HG02798 (cell line): ENCODE measurements at regions not wholly inside any gene's neighbourhood (a gene's known extent, or its start where the extent isn't known, plus 50 kb on each side); places are given as distances from the start of the nearest gene placed in this dataset.

Experiments
- ATAC-seq: cut with Tn5 transposase; IDR thresholded peaks from one replicate; pipeline ENCODE4 v1.9.1; 2021; ENCODE audit warnings: mild to moderate bottlenecking; ENCODE audit not compliant: unreplicated experiment, poor library complexity

DNA sequence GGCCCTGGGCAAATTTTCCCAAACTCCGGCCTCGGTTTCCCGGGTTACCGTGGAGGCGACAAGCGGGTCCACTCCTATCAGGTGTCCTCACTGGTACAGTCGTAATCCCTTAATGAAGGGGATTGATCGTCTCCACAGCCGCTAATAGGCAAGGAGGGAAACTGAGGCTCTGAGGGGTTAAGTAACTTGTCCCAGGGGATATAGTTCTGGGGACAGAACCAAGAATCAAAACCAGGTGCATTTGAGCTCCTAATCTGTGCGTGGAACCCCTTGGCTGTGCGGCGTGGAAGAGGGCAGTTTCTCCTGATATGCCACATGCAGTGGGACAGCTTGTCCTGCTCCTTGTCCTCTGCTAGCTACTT, 157.2 kb downstream of the CYRIA start:
- ATAC-seq: no peak

DNA sequence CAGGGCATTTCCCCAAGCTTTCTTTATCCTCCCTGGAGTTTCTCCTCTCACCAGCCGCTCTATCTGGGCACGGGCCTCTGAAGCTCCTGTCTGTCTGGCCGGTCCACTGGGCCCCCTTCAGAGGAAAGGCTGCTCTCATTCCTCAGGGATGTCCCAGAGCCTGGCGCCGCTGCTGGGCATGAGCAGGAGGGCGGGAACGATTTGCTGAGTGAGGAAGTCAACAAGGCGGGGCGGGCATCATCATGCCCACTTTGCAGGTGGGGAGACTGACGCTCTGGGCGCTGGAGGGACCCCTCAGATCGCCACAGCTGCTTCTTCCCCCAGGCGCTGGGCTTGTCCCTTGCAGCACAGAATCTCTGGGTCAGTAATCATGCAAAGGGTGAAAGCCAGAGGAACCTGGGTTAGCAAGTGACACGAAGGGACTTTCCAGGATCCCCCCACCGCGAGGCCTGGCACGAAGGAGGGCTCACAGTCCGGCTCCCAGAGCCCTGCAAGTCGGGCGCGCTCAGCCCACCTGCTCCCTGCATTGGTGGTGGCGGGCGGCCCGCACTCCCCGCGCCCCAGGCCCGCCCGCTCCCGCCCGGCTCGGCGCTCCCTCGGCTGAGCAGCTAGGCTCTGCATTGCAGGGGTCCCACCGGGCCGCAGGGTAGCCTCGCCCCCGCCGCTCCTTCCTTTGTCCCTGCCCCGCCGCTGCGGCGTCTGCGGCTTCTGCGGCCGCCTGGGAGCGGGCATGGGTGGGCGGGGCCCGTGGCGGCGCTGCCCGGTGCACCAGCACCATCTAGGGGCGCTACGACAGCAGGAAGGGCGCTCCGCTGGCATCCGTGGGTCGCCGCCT, 157.8 kb downstream of the CYRIA start:
- ATAC-seq: no peak

DNA sequence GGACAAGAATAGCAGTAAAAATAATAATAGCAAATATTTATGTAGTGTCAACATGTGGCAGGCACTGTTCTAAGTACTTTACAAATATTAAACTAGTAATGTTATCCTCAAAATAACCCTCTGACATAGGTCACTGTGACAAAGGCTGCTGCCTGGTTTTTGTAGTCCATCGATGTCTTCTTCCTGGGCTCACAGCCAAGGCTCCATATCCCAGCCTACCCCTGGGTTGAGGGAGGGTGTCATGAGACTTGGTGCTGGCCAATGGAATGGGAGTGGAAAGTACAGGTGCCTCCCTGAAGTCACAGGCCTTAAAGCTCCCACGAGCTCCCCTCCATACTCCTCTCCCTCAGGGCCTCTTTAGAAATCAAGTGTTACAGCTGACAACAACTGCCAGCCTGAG, 159.3 kb downstream of the CYRIA start:
- no peak for ATAC-seq

DNA sequence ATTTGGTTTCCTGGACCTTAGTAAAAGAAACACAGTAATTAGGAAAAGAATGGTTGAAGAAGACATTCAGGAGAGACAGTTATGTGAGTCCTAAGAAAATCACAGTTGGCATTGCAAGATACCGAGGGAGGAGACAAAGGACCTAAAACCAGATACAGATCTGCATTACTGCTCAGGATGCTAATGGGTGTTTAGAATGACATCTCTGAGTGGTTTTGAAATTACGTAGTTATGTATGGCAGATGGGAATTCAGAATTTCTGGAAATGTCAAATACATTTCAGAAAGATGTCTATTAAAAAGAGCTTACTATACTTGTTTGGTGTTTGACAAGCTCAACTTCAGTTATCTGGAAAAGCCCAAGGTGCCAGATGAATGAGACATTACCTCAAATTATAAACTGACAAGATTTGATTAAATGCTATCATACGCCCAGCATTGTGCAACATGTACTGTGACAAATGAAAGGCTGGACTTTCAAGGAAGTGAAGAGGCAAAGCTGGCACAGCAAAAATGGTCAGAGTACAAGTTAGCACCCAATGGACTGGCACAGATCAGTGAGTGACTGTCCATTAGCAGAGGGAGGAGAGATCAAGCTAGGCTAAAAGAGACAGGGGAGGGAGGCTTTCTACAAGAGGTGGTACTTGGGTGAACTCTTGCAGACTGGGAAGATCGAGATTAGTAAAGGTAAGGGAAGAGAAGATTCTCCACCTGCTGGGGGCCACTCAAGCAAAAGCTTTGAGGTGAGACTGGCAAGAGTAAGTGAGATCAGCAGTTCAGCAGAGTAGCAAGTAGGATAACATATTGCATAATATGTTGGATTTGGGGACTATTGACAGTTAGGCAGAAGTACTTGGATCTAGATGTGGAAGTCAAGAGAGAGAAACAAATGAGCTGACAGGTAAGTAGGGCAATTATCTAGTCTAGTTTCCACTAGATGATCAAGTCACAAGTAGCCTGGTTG, 168.9 kb downstream of the CYRIA start:
- ATAC-seq: no peak

DNA sequence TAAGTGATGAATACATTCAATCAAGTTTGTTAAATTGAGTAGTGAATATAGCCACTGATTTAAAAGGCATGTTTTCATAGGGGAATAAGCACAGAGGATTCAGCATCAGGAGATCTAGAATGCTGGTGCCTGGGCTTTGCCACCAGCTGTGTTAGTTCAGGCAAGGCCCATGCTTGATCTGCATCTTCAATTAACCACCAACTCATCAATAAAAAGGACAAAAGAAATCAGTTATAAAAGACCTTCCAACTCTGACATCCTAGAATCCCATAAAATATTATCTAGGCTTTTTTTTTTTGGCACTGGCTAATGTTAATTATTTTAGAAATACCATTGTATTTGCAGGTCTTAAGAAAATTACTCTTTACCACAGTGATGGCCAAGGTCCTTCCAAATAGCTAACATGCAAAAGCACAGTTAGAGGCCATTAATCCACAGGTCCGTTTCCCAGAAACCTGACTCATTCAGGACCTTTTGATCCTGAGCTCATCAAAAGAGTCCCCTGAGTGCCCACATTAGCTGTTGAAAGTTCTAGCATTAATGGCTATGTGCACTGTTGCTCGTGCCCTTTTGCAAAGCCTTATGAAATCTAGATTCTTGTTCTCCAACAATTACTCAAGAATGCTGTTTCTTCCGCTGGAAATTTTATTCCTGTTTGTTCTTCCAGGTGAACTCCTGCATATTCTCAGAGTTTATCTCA, 170.0 kb downstream of the CYRIA start:
- no peak for ATAC-seq

DNA sequence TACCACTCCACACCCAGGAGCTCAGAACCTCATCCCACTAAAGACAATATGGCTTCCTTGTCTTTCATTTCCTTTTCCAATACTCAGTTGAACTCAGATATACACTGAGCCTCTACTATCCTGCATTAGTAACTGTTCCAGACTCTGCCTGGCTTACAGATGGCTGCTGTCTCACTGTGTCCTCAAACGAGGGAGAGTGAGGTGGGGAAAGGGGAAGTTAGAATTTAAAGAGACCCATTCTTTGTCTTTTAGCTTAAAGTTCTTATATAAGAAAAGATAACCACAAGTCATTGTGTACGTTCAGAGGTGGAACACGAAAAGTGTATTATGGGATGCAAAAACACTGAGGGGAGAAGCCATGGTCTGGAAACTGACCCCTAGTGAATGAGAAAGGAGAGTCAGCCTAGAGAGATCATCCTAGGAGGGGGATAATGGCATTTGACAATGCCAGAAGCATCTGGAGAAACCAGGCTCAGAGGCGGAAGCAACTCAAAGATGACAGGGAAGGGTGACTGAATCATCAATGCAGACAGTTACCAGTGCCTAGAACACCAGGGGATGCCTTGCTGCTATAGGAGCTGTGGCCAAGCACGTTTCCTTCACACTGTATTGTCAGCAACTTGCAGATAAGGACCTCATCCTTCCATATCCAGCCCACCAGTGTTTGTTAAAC, 170.7 kb downstream of the CYRIA start:
- no peak for ATAC-seq

DNA sequence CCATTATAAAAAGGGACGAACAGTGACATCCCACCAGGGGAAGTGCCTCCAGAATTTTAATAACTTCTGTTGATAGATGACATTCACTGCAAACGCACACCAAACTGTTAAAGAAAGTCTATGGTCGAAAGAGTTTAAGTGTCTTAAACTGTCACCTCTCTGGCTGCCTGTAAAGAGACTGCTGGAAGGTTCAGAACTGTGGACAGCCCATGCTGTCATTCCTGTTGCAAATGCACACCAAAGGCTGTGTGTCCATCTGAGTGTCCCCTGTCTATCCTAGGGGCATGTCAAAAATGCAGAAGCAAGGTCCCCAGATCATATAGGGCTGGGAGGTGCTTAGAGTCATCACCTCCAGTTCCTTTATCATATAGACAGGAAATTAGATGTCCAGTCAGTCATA, 171.8 kb downstream of the CYRIA start:
- no peak for ATAC-seq

DNA sequence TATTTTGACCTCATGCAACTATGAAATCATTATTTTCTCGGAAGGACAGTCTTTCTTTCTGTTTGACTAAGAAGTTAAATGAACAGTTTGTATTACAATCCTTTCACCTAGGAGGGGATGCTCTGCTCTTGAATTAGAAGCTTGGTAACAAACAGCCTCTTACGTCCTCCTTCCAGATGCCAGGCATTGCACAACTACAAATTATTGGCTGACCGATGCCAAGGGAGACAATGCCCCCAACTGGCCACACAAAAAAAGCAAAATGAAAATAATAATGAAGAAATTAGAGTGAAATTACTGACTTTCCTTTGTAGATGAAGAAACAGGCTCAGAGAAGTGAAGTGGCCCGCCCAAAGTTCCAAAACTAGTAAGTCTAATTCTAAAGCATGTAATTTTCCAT, 177.9 kb downstream of the CYRIA start:
- ATAC-seq: no peak

DNA sequence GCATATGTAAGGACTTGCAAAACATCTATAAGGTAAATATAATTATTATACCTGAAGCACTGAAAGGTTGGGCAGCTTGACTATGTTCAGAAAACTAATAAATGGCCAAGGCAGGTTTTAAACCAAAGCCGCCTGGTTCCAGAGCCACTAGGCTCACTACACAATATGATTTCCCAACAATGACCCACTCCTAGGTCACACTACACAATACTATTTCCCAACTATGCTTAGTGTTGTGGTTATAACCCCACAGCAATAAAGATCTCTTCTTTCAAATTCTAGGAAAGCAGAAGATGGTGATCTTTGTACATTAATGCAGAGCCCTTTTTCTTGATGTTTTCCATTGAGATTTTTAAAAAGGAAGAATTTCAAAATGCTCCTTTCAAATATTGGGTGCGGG, 180.4 kb downstream of the CYRIA start:
- no peak for ATAC-seq

DNA sequence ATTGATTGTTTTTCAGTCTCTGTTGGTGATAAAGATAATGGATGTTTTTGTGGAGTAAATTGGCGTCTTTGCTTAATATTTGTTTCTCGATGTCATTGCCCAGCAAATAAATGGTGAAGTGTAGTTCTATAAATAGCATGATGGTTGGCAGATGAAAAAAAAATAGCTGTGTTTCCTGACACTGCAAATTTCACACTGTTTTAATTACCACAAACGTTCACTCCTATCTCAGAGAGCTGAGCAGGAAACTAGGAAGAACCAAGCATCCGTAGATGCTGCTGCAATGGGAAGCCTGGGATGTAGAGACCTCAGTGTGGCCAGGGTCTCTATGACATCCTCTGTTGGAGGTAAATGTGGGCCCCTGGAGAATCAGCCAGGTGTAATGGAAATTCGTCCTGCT, 183.2 kb downstream of the CYRIA start:
- no peak for ATAC-seq

DNA sequence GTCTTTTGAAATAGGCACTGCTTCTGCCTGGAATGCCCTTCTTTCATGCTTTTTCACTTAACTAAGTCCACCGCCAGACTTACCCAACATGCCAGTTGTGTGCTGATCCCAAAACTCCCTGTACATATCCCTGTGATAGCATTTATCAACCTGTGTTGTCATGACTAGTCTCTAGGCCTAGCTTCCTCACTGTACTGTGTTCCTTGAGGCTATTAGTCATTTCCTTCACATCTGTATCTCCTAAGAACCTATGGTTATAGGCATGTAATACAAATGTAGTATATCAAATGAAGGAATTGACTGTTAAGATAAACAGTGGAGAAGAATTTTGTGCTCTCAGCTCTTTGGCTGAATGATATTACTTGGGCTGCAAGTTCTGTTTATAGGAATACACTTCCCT, 184.3 kb downstream of the CYRIA start:
- ATAC-seq: no peak

DNA sequence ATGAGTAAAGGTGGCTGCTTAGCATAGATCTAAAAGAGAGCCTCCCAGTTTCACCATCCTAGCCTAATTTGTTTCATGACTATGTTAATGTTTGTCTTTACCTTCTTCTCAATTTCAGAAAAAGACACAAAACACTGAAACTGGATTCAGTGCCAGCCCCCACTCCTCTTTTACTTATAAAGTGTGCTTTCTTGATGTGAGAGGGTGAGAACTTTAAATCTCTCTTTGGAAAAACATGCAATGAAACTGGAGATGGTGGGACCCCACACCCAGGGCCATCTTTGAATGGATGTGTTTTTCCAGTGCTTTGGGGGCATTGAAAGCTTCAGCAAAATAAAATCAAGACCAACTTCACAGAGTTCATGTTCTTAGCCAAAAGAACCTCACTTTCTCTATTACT, 185.9 kb downstream of the CYRIA start:
- no peak for ATAC-seq

DNA sequence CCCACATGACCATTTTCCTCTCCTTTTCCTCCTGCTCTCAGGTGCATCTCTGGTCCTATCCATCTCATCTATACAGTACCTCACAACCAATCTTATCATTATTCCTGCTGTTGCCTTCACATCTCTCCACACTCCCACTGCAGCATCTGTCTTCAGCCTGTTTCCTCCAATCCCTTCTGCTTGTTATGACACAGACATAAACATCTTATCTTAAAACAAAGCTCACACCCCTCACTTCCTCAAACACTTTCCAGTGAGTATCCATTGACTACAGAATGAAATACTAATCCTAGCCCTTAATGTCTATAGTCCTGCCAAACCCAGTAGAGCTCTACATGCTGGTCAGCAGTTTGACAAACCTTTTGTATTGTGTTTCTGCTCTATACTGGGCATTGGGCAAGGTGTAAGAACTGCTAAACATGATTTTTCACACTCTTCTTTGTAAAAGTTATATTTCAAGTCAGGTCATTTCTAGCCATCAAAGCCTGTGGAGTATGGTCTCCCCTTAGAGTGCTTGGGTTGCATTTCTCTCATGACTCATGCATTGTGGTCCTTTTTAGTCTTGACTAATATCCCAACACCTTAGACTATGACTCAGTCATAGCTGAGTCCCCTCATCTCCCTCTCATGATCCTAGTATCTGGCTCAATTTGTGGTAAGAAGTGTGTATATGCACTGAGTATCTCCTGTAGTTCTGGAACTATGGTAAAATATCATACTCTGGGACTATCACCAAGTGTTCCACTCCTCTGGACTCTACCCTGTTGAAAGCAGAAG, 187.0 kb downstream of the CYRIA start:
- ATAC-seq: no peak

DNA sequence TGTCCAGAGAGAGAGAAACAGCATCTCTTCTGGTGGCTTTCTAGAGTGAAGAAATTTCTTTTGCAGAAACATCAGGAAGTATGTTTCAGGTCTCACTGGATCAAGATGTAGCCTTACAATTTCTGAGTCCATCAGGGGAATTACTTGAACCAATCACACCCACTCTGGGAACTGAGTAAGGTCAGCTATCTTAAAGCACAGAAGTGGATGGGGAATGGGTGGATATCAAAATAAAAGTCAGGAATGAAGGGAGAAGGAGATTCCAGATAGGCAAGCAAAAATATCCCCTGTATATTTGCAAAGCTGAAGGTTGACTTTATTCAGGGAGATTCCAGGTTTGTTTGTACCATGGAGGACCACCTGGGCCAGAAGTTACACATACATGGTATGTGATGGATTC, 188.0 kb downstream of the CYRIA start:
- ATAC-seq: no peak

DNA sequence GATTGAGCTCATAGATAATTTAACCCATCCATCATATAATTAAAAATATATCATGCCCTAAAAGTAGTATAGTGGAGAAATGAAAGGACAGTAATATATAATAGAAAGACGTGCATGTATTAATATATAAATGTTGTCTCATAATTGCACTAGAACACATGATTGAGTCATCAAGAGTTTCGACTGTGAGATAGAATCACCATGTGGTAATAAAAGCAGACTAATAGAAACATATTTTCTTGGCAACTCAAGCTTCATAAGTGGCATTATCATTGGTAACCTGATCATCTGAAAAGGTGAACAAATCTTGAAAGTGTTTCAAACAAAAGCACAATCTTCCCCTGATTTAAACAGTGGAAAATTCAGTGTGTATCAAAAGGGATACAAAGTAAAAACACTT, 188.8 kb downstream of the CYRIA start:
- no peak for ATAC-seq

DNA sequence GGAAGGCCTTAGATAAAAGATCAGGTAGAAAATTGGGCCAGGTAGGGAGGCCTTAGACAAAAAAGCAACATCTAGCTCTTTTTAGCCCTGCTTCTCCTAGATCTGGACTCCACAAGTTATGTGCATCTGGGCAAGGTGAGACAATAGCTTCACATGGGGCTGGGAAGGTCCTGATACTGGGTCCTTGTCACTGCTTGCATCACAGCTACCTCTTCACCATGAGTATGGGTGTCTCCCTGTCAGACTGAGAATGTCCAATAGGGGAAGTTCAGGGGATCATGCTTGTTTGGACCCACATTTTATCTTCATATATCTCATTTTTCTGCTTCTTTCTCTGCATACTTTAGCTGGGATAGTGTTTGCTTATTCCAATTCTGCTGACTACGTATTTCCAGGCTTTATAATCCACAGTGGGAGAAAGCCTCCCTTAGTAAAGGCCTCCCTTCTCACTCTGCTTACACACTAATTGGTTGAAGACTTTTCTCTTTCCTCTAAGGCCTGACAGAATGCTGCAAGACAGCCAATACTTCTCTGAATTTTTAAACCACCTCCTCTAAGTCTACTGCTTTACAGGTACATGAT, 189.6 kb downstream of the CYRIA start:
- no peak for ATAC-seq

DNA sequence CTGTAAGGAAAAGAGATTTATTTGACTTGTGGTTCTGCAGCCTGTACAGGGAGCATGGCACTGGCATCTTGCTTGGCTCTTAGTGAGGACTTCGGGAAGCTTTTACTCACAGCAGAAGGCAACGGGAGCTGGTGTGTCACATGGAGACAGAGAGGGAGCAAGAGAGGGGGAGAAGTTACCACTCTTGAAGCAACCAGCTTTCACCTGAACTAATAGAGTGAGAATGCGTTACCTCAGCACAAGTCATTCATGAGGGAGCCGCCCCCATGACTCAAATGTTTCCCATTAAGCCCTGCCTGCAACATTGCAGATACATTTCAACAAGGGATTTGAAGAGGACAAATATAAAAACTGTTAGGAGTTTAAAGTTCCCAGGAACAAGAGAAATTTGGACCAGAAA, 190.0 kb downstream of the CYRIA start:
- no peak for ATAC-seq

DNA sequence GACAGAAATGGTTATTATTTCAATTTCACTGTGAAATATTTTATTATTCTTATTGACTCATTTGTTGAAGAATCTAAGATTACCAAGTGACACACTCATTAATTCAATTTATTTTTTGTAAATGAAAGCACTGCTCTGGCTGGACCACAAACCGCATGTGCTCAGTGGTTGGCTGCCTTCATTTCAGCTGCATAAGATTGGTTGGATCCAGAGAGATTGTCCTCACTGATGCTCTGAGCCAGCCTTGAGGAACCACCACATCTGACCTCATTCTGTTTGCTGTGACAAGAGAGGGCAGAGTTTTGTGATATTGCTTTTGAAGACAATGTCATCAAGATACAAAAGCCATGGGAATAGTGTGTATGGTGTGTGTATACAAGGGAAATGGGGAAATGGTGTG, 192.1 kb downstream of the CYRIA start:
- ATAC-seq: no peak

DNA sequence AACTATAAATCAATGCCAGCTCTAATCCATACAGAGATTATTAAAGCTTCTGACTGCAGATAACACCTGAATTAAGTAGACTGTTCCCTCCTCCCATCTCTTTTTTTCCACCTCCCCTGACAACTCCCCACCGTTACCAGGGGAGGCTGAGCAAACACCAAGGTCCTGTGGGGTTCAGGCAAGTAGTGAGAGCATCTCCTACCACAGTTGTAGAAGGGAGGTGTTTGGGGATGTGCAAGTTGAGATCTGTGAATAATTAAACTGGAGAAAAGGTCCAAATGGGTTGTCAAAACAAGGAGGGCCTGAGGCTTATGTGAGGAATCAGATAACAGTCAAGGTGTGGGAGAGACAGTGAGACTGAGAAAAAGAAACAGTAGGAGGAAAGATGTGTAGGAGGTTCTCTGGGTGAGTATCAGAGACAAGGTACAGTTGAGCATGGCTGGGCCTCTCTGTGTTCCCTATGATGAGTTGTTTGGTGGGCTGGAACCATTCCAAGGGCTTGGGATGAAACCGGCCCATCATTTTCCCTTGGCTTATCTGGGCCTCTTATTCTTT, 194.6 kb downstream of the CYRIA start:
- ATAC-seq: no peak
